ENCODE measurements at regions not wholly inside any gene's neighbourhood (a gene's known extent, or its start where the extent isn't known, plus 50 kb on each side); places are given as distances from the start of the nearest gene placed in this dataset.

GRCh38 chr20:24766143-24766527 lies 182.9 kb upstream of the CST7 start:
- no peaks in the 10 kb centered on the region for H3K36me3 ChIP-seq
- DNase-seq = no peak
- no peaks in the 10 kb centered on the region for H3K27me3 ChIP-seq
- no peaks in the 10 kb centered on the region for H3K4me1 ChIP-seq
- H3K4me3 ChIP-seq = no peak overlapping the region
- H3K9ac ChIP-seq (ENCODE audit: low read depth in 2 of 2, low read length in 2 of 2) = no peak overlapping the region
- H3K9me3 ChIP-seq = no peaks in the 10 kb centered on the region
- TF ChIP-seq CTCF (IDR thresholded peaks at IDR 0.05) = no peak
- H3K27ac ChIP-seq = no peak overlapping the region
- intact Hi-C loops (cut with DNase I) = no loop called here

- H3K9me3 ChIP-seq = no peaks in the 10 kb centered on the region
- H3K9ac ChIP-seq (ENCODE audit: low read depth in 2 of 2, low read length in 2 of 2) = no peak overlapping the region
- no peaks in the 10 kb centered on the region for H3K27me3 ChIP-seq
- DNase-seq = no peak
- intact Hi-C loops (cut with DNase I) = no loop called here
- no peaks in the 10 kb centered on the region for H3K36me3 ChIP-seq
- TF ChIP-seq CTCF (IDR thresholded peaks at IDR 0.05) = no peak
- H3K4me1 ChIP-seq = no peaks in the 10 kb centered on the region
- H3K4me3 ChIP-seq = no peak overlapping the region
- no peak overlapping the region for H3K27ac ChIP-seq
These were observed 182.0 kb upstream of the CST7 start for GRCh38 chr20:24766826-24767622.

- DNase-seq = no peak
- no peaks in the 10 kb centered on the region for H3K36me3 ChIP-seq
- intact Hi-C loops (cut with DNase I) = no loop called here
These were observed 181.4 kb upstream of the CST7 start for GRCh38 chr20:24767623-24768100.

GRCh38 chr20:24768201-24768636 lies 180.8 kb upstream of the CST7 start:
- TF ChIP-seq CTCF (IDR thresholded peaks at IDR 0.05) = no peak
- Histone ChIP-seq H3K9ac (ENCODE audit: low read depth in 2 of 2, low read length in 2 of 2) (no peak overlapping the region), H3K36me3 (no peaks in the 10 kb centered on the region), H3K9me3 (no peaks in the 10 kb centered on the region), H3K4me3 (no peak overlapping the region), H3K27me3 (no peaks in the 10 kb centered on the region), H3K4me1 (no peaks in the 10 kb centered on the region), H3K27ac (no peak overlapping the region)
- intact Hi-C loops (cut with DNase I) = no loop called here
- DNase-seq = no peak

More at GRCh38 chr20:24767623-24768100, 181.4 kb upstream of the CST7 start:
- no peak for TF ChIP-seq CTCF (IDR thresholded peaks at IDR 0.05)
- no peaks in the 10 kb centered on the region for H3K27me3 ChIP-seq
- H3K4me3 ChIP-seq = no peak overlapping the region
- H3K27ac ChIP-seq = no peak overlapping the region
- H3K9me3 ChIP-seq = no peaks in the 10 kb centered on the region
- H3K4me1 ChIP-seq = no peaks in the 10 kb centered on the region
- no peak overlapping the region for H3K9ac ChIP-seq (ENCODE audit: low read depth in 2 of 2, low read length in 2 of 2)

- DNase-seq = no peak
- Histone ChIP-seq H3K27me3 (no peaks in the 10 kb centered on the region), H3K27ac (no peak overlapping the region), H3K4me3 (no peak overlapping the region), H3K9ac (ENCODE audit: low read depth in 2 of 2, low read length in 2 of 2) (no peak overlapping the region), H3K4me1 (no peaks in the 10 kb centered on the region), H3K36me3 (no peaks in the 10 kb centered on the region), H3K9me3 (no peaks in the 10 kb centered on the region)
- no peak for TF ChIP-seq CTCF (IDR thresholded peaks at IDR 0.05)
- intact Hi-C loops (cut with DNase I) = no loop called here
These were observed 180.1 kb upstream of the CST7 start for GRCh38 chr20:24768713-24769601.
